ENCODE measurements at regions not wholly inside any gene's neighbourhood (a gene's known extent, or its start where the extent isn't known, plus 50 kb on each side); places are given as distances from the start of the nearest gene placed in this dataset.

- 20% methylated on average over 1 of the region's 2 CpGs for WGBS (ENCODE audit: insufficient coverage)
- Histone ChIP-seq H3K36me3 (replicated peaks in 1 of 2; ENCODE audit: control insufficient read depth in 1 of 2, insufficient read depth in 2 of 2, low read length in 2 of 2) (no peaks in the 10 kb centered on the region), H3K9me3 (replicated peaks in 1 of 2; ENCODE audit: control insufficient read depth in 1 of 2, insufficient read depth in 1 of 2, low read length in 2 of 2) (no peaks in the 10 kb centered on the region), H4K20me1 (ENCODE audit: insufficient read depth, low read length) (no peaks in the 10 kb centered on the region), H3K4me3 (replicated peaks in 1 of 3; ENCODE audit: low read depth in 2 of 3, low read length in 3 of 3) (no peak overlapping the region), H3K27ac (ENCODE audit: low read depth in 1 of 2, low read length in 2 of 2) (no peak overlapping the region), H3K4me1 (ENCODE audit: control insufficient read depth in 1 of 2, insufficient read depth in 2 of 2, low read length in 2 of 2) (no peaks in the 10 kb centered on the region), H2AFZ (ENCODE audit: insufficient read depth, low read depth, low read length, poor library complexity, severe bottlenecking) (no peak overlapping the region), H3K79me2 (ENCODE audit: insufficient read depth, low read length) (no peaks in the 10 kb centered on the region), H3K4me2 (replicated peaks; ENCODE audit: extremely low read depth, low read length, poor library complexity, severe bottlenecking) (no peak overlapping the region), H3K27me3 (ENCODE audit: control insufficient read depth in 2 of 2, insufficient read depth in 2 of 2, low read length in 2 of 2) (no peaks in the 10 kb centered on the region), H3K9ac (ENCODE audit: insufficient read depth, low read length, poor library complexity, severe bottlenecking) (no peak overlapping the region)
- no peak overlapping the region for H3K27ac Mint-ChIP-seq
- intact Hi-C loops (cut with micrococcal nuclease), result no loop called here
- no peak for DNase-seq
- H3K36me3 Mint-ChIP-seq, result no peaks in the 10 kb centered on the region
- no peaks in the 10 kb centered on the region for H3K4me1 Mint-ChIP-seq
- peaks cover 0 to 3% (median 2%) of the 10 kb centered on the region in 3 donors for H3K27me3 Mint-ChIP-seq (ENCODE audit: low read depth in 3 of 3)
- peaks cover 0 to 7% (median 4%) of the 10 kb centered on the region in 7 donors for H3K9me3 Mint-ChIP-seq
- H3K4me3 Mint-ChIP-seq, result no peak overlapping the region
- no peak for TF ChIP-seq CTCF (IDR thresholded peaks at IDR 0.05)
Measured at GRCh38 chr18:73663581-73663980, 484.1 kb downstream of the FBXO15 start.

DNA sequence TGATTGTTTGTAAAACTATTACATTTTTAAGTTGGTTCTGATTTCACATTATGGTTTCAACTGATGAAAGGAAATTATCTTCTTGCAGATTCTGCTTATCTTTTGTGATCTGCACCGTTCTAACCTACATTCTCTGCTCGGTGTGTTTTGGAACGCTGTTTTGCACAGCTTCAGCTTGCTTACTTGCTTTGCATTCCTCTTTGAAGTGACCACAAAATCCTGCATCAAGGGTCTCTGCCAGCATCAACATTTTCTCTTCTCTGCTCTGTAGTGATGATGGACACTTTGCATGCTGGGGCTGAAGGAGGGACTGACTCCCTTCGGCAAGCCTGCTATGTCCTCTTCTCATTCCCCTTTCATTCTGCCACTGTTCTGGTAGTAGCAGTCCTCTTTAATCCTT lies 485.2 kb downstream of the FBXO15 start:
- no peak overlapping the region for H3K4me3 ChIP-seq (replicated peaks in 1 of 3; ENCODE audit: low read depth in 2 of 3, low read length in 3 of 3)
- no peak overlapping the region for H2AFZ ChIP-seq (ENCODE audit: insufficient read depth, low read depth, low read length, poor library complexity, severe bottlenecking)
- 80% methylated on average over 3 of the region's 4 CpGs for WGBS (ENCODE audit: insufficient coverage)
- H3K27ac Mint-ChIP-seq, result no peak overlapping the region
- no peaks in the 10 kb centered on the region for H3K9me3 ChIP-seq (replicated peaks in 1 of 2; ENCODE audit: control insufficient read depth in 1 of 2, insufficient read depth in 1 of 2, low read length in 2 of 2)
- no peaks in the 10 kb centered on the region for H3K79me2 ChIP-seq (ENCODE audit: insufficient read depth, low read length)
- no peaks in the 10 kb centered on the region for H3K4me1 ChIP-seq (ENCODE audit: control insufficient read depth in 1 of 2, insufficient read depth in 2 of 2, low read length in 2 of 2)
- no peak for TF ChIP-seq CTCF (IDR thresholded peaks at IDR 0.05)
- no peak overlapping the region for H3K9ac ChIP-seq (ENCODE audit: insufficient read depth, low read length, poor library complexity, severe bottlenecking)
- no peaks in the 10 kb centered on the region for H3K4me1 Mint-ChIP-seq
- no peak overlapping the region for H3K4me2 ChIP-seq (replicated peaks; ENCODE audit: extremely low read depth, low read length, poor library complexity, severe bottlenecking)
- H3K27ac ChIP-seq (ENCODE audit: low read depth in 1 of 2, low read length in 2 of 2), result no peak overlapping the region
- H3K27me3 ChIP-seq (ENCODE audit: control insufficient read depth in 2 of 2, insufficient read depth in 2 of 2, low read length in 2 of 2), result no peaks in the 10 kb centered on the region
- H3K9me3 Mint-ChIP-seq, result peaks cover 0 to 7% (median 4%) of the 10 kb centered on the region in 7 donors
- no peaks in the 10 kb centered on the region for H4K20me1 ChIP-seq (ENCODE audit: insufficient read depth, low read length)
- H3K36me3 Mint-ChIP-seq, result no peaks in the 10 kb centered on the region
- DNase-seq, result no peak
- H3K36me3 ChIP-seq (replicated peaks in 1 of 2; ENCODE audit: control insufficient read depth in 1 of 2, insufficient read depth in 2 of 2, low read length in 2 of 2), result no peaks in the 10 kb centered on the region
- H3K27me3 Mint-ChIP-seq (ENCODE audit: low read depth in 3 of 3), result peaks cover 0 to 3% (median 2%) of the 10 kb centered on the region in 3 donors
- no peak overlapping the region for H3K4me3 Mint-ChIP-seq
- intact Hi-C loops (cut with micrococcal nuclease), result no loop called here

Measured in CD14-positive monocyte (primary cell).